ENCODE measurements at regions not wholly inside any gene's neighbourhood (a gene's known extent, or its start where the extent isn't known, plus 50 kb on each side); places are given as distances from the start of the nearest gene placed in this dataset.

- no peaks in the 10 kb centered on the region for H3K4me1 ChIP-seq (ENCODE audit: insufficient read depth, low read length)
- no peak overlapping the region for H2BK15ac ChIP-seq (ENCODE audit: low read depth, low read length)
- no peak overlapping the region for H2BK20ac ChIP-seq (ENCODE audit: low read depth, low read length, poor library complexity, severe bottlenecking)
- peaks cover 0 to 26% (median 7%) of the 10 kb centered on the region in 3 experiments; a peak in 5 of 7 replicates for H3K36me3 Mint-ChIP-seq (ENCODE audit: insufficient read depth in 1 of 3, low read depth in 3 of 3)
- H3K9me3 ChIP-seq (ENCODE audit: control insufficient read depth, low read depth, low read length) = no peaks in the 10 kb centered on the region
- no peak overlapping the region for H4K5ac ChIP-seq (ENCODE audit: insufficient read length, low read depth, low read length)
- no peaks in the 10 kb centered on the region for H3K23me2 ChIP-seq (ENCODE audit: insufficient read length, low read depth, low read length, poor library complexity, severe bottlenecking)
- H3K79me1 ChIP-seq (ENCODE audit: insufficient read depth, low read depth, low read length, poor library complexity, severe bottlenecking) = no peaks in the 10 kb centered on the region
- H2BK120ac ChIP-seq (ENCODE audit: low read depth, low read length, poor library complexity, severe bottlenecking) = no peak overlapping the region
- DNase-seq = no peak
- H3K27me3 ChIP-seq (ENCODE audit: insufficient read depth, low read length) = no peaks in the 10 kb centered on the region
- H3T11ph ChIP-seq (ENCODE audit: low read length) = no peak overlapping the region
- no peak overlapping the region for H3K27ac ChIP-seq (ENCODE audit: insufficient read length, low read depth, low read length)
- no peak for TF ChIP-seq CTCF (conservative IDR thresholded peaks at IDR 0.05)
- H3K27me3 Mint-ChIP-seq (ENCODE audit: low read depth) = no peaks in the 10 kb centered on the region
- no peak overlapping the region for H3K18ac ChIP-seq (ENCODE audit: insufficient read length, low read depth, low read length)
- no peak overlapping the region for H3K4me2 ChIP-seq (ENCODE audit: insufficient read depth, insufficient read length, low read length)
- H3K4me1 Mint-ChIP-seq = peaks cover 0 to 9% of the 10 kb centered on the region in 2 experiments; a peak in 2 of 4 replicates
- no peak overlapping the region for H4K8ac ChIP-seq (replicated peaks; ENCODE audit: insufficient read length, low read depth, low read length)
- WGBS (ENCODE audit: extremely low coverage, insufficient read length, low lambda C conversion rate) = no CpG with 5 or more reads among the region's 3 CpGs
- H2AK5ac ChIP-seq (ENCODE audit: insufficient read length, low read length) = no peak overlapping the region
- no peak overlapping the region for H3K9ac ChIP-seq (ENCODE audit: extremely low read depth, insufficient read length, low read length)
- no peak overlapping the region for H3K23ac ChIP-seq (ENCODE audit: insufficient read length, low read depth, low read length)
- no peak overlapping the region for H3K4ac ChIP-seq (ENCODE audit: low read depth, low read length)
- no peaks in the 10 kb centered on the region for H4K20me1 ChIP-seq (ENCODE audit: control insufficient read depth, insufficient read depth, insufficient read length)
- no peaks in the 10 kb centered on the region for H3K79me2 ChIP-seq (ENCODE audit: insufficient read depth, low read length)
- no peak overlapping the region for H3K4me3 Mint-ChIP-seq
- no peak overlapping the region for H2AFZ ChIP-seq (ENCODE audit: low read length)
- H2BK12ac ChIP-seq (ENCODE audit: insufficient read length, low read depth, low read length) = no peak overlapping the region
- H4K91ac ChIP-seq (ENCODE audit: insufficient read length, low read depth, low read length) = no peak overlapping the region
- H3K27ac Mint-ChIP-seq = no peak overlapping the region
- no peak overlapping the region for H2BK5ac ChIP-seq (ENCODE audit: insufficient read length, low read length)
- no peak overlapping the region for H3K14ac ChIP-seq (ENCODE audit: insufficient read depth, low read length)
- no peak overlapping the region for H3K56ac ChIP-seq (ENCODE audit: insufficient read length, low read depth, low read length)
- H3K9me3 Mint-ChIP-seq = peaks cover 15 to 19% of the 10 kb centered on the region in 2 experiments
Measured at GRCh38 chr11:37948258-37948657, 1350.2 kb upstream of the RAG2 start.
